ENCODE measurements at regions not wholly inside any gene's neighbourhood (a gene's known extent, or its start where the extent isn't known, plus 50 kb on each side); places are given as distances from the start of the nearest gene placed in this dataset.

DNA sequence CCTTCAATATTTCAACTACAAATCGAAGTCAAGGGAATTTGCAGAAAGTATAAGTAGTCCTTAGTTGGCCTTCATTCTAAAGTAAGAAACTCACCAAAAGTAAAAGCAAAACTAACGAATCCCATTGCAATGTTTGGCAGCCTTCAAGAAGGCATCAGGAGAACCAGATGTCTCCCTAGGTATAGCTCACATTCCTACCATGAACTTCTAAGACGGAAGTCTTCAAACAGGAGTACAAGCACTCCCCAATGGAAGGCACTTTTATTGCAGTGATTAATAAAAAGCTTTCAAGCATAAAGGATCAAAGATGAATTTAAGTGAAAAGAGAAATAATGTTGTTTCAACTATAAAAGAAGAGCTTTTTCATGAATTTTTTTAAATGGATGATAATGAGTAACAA, 236.0 kb upstream of the NR5A2 start:
- Histone ChIP-seq H3K36me3 (ENCODE audit: insufficient read depth, low read length) (no peaks in the 10 kb centered on the region), H3K4me1 (ENCODE audit: insufficient read depth, low read length) (peaks cover 3% of the 10 kb centered on the region), H3K9ac (ENCODE audit: low read length) (no peak overlapping the region), H3K9me3 (ENCODE audit: insufficient read depth, low read depth, low read length) (no peaks in the 10 kb centered on the region), H2AFZ (ENCODE audit: low read depth, low read length) (no peak overlapping the region), H3K27ac (ENCODE audit: low read depth, low read length) (no peak overlapping the region), H3K79me2 (ENCODE audit: insufficient read depth, low read length) (no peaks in the 10 kb centered on the region), H3K4me2 (ENCODE audit: low read length) (no peak overlapping the region), H4K20me1 (ENCODE audit: insufficient read depth, low read length) (no peaks in the 10 kb centered on the region), H3K27me3 (ENCODE audit: insufficient read depth, low read length) (no peaks in the 10 kb centered on the region), H3K4me3 (ENCODE audit: insufficient read depth, low read depth, low read length) (no peak overlapping the region)
- DNase-seq (ENCODE audit: low read depth) (no peak), FAIRE-seq (no peak)
- Mint-ChIP-seq H3K36me3 (ENCODE audit: low read depth, unreplicated experiment) (no peaks in the 10 kb centered on the region), H3K27ac (ENCODE audit: unreplicated experiment) (no peak overlapping the region), H3K9me3 (ENCODE audit: unreplicated experiment) (no peaks in the 10 kb centered on the region), H3K4me3 (ENCODE audit: unreplicated experiment) (no peak overlapping the region), H3K27me3 (ENCODE audit: low read depth, unreplicated experiment) (peaks cover 3% of the 10 kb centered on the region), H3K4me1 (ENCODE audit: low read depth, unreplicated experiment) (no peaks in the 10 kb centered on the region)
- TF ChIP-seq EZH2 (IDR thresholded peaks at IDR 0.05; ENCODE audit: insufficient read depth, low read length) = no peak
- TF ChIP-seq, protein P1, sequence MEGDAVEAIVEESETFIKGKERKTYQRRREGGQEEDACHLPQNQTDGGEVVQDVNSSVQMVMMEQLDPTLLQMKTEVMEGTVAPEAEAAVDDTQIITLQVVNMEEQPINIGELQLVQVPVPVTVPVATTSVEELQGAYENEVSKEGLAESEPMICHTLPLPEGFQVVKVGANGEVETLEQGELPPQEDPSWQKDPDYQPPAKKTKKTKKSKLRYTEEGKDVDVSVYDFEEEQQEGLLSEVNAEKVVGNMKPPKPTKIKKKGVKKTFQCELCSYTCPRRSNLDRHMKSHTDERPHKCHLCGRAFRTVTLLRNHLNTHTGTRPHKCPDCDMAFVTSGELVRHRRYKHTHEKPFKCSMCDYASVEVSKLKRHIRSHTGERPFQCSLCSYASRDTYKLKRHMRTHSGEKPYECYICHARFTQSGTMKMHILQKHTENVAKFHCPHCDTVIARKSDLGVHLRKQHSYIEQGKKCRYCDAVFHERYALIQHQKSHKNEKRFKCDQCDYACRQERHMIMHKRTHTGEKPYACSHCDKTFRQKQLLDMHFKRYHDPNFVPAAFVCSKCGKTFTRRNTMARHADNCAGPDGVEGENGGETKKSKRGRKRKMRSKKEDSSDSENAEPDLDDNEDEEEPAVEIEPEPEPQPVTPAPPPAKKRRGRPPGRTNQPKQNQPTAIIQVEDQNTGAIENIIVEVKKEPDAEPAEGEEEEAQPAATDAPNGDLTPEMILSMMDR (IDR thresholded peaks at IDR 0.05; ENCODE audit: insufficient read depth, low read depth, low read length) = no peak

DNA sequence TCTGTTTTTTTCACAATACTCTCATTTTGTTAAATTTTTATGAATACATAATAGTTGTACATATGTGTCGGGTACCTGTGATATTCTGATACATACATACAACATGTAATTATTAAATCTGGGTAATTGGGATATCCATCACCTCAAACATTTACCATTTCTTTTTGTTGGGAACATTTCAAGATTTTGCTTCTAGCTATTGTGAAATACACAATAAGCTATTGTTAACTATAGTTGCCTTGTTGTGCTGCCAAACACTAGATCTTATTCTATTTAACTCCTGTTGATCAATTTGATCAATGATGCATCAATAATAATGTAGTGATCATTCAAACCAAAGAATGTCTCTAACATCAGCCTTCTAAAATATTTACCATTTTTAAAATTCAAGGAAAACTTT, 234.6 kb upstream of the NR5A2 start:
- no peaks in the 10 kb centered on the region for H3K79me2 ChIP-seq (ENCODE audit: insufficient read depth, low read length)
- H4K20me1 ChIP-seq (ENCODE audit: insufficient read depth, low read length) = no peaks in the 10 kb centered on the region
- Mint-ChIP-seq H3K4me3 (ENCODE audit: unreplicated experiment) (no peak overlapping the region), H3K36me3 (ENCODE audit: low read depth, unreplicated experiment) (no peaks in the 10 kb centered on the region), H3K27ac (ENCODE audit: unreplicated experiment) (no peak overlapping the region), H3K4me1 (ENCODE audit: low read depth, unreplicated experiment) (no peaks in the 10 kb centered on the region), H3K9me3 (ENCODE audit: unreplicated experiment) (no peaks in the 10 kb centered on the region), H3K27me3 (ENCODE audit: low read depth, unreplicated experiment) (peaks cover 3% of the 10 kb centered on the region)
- H3K4me1 ChIP-seq (ENCODE audit: insufficient read depth, low read length) = no peaks in the 10 kb centered on the region
- H3K9me3 ChIP-seq (ENCODE audit: insufficient read depth, low read depth, low read length) = no peaks in the 10 kb centered on the region
- H3K9ac ChIP-seq (ENCODE audit: low read length) = no peak overlapping the region
- H3K4me2 ChIP-seq (ENCODE audit: low read length) = no peak overlapping the region
- H3K27me3 ChIP-seq (ENCODE audit: insufficient read depth, low read length) = no peaks in the 10 kb centered on the region
- H2AFZ ChIP-seq (ENCODE audit: low read depth, low read length) = no peak overlapping the region
- H3K4me3 ChIP-seq (ENCODE audit: insufficient read depth, low read depth, low read length) = no peak overlapping the region
- FAIRE-seq (no peak), DNase-seq (ENCODE audit: low read depth) (no peak)
- H3K36me3 ChIP-seq (ENCODE audit: insufficient read depth, low read length) = no peaks in the 10 kb centered on the region
- no peak for TF ChIP-seq EZH2 (IDR thresholded peaks at IDR 0.05; ENCODE audit: insufficient read depth, low read length)
- TF ChIP-seq, protein P1 (IDR thresholded peaks at IDR 0.05; ENCODE audit: insufficient read depth, low read depth, low read length) = no peak
- H3K27ac ChIP-seq (ENCODE audit: low read depth, low read length) = no peak overlapping the region

DNA sequence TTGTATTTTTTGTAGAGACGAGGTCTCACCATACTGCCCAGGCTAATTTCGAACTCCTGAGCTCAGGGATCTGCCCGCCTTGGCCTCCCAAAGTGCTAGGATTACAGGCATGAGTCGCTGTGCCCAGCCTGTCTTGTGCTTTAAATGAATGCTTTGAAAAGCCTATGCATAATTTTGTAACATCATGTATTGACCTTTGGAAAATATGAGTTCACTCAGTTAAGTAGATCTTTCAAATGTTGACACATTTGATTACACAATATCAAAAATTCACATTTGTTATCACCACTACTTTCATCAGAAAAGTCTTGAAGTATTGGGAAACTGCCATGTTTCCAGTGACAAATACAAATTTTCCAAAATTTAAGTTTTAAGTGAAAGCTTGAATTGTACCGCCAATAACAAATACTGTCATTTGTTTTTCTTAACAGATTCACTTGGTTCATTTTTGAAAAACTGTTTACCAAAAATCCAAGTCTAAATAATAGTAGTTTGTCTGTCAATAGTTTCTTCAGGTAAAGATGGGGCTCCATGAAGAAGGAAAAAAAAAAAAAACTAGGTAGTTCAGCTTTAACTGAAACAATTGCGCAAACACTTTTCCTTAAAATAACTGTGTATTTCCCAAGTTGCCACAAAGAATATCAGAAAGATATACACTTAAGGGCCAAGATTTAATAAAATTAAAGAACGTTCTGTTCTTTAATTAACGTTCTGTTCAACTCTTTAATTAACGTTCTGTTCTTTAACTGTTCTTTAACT, 233.2 kb upstream of the NR5A2 start:
- no peak overlapping the region for H3K27ac ChIP-seq (ENCODE audit: low read depth, low read length)
- FAIRE-seq (no peak), DNase-seq (ENCODE audit: low read depth) (no peak)
- H3K9ac ChIP-seq (ENCODE audit: low read length) = no peak overlapping the region
- no peak overlapping the region for H3K4me2 ChIP-seq (ENCODE audit: low read length)
- H3K36me3 ChIP-seq (ENCODE audit: insufficient read depth, low read length) = no peaks in the 10 kb centered on the region
- no peaks in the 10 kb centered on the region for H3K4me1 Mint-ChIP-seq (ENCODE audit: low read depth, unreplicated experiment)
- H3K4me3 ChIP-seq (ENCODE audit: insufficient read depth, low read depth, low read length) = no peak overlapping the region
- H3K79me2 ChIP-seq (ENCODE audit: insufficient read depth, low read length) = no peaks in the 10 kb centered on the region
- H3K36me3 Mint-ChIP-seq (ENCODE audit: low read depth, unreplicated experiment) = no peaks in the 10 kb centered on the region
- H4K20me1 ChIP-seq (ENCODE audit: insufficient read depth, low read length) = no peaks in the 10 kb centered on the region
- no peaks in the 10 kb centered on the region for H3K27me3 ChIP-seq (ENCODE audit: insufficient read depth, low read length)
- H3K27me3 Mint-ChIP-seq (ENCODE audit: low read depth, unreplicated experiment) = peaks cover 3% of the 10 kb centered on the region
- no peak overlapping the region for H2AFZ ChIP-seq (ENCODE audit: low read depth, low read length)
- H3K9me3 Mint-ChIP-seq (ENCODE audit: unreplicated experiment) = no peaks in the 10 kb centered on the region
- no peaks in the 10 kb centered on the region for H3K9me3 ChIP-seq (ENCODE audit: insufficient read depth, low read depth, low read length)
- no peak for TF ChIP-seq EZH2 (IDR thresholded peaks at IDR 0.05; ENCODE audit: insufficient read depth, low read length)
- TF ChIP-seq, protein P1 (IDR thresholded peaks at IDR 0.05; ENCODE audit: insufficient read depth, low read depth, low read length) = no peak
- no peaks in the 10 kb centered on the region for H3K4me1 ChIP-seq (ENCODE audit: insufficient read depth, low read length)
- H3K4me3 Mint-ChIP-seq (ENCODE audit: unreplicated experiment) = no peak overlapping the region
- no peak overlapping the region for H3K27ac Mint-ChIP-seq (ENCODE audit: unreplicated experiment)

Measured in astrocyte (in vitro differentiated cells and primary cell).